Trophoblast cell (in vitro differentiated cells and primary cell): ENCODE measurements at regions not wholly inside any gene's neighbourhood (a gene's known extent, or its start where the extent isn't known, plus 50 kb on each side); places are given as distances from the start of the nearest gene placed in this dataset.

Experiments used
- DNase-seq, 2 donors: peaks; one replicate each; pipeline ENCODE4 v3.0.0-alpha.2; 2016
- H2AFZ ChIP-seq: 2 replicates; pipeline ENCODE4 v1.6.1; 2013; ENCODE audit warnings: low read length, moderate library complexity, mild to moderate bottlenecking; ENCODE audit not compliant: insufficient read depth, poor library complexity
- H2AK5ac ChIP-seq: 2 replicates; pipeline ENCODE4 v1.6.1; 2013; ENCODE audit warnings: mild to moderate bottlenecking, low read length
- H2BK120ac ChIP-seq: 2 replicates; pipeline ENCODE4 v1.6.1; 2013; ENCODE audit warnings: low read length, mild to moderate bottlenecking, moderate library complexity; ENCODE audit not compliant: insufficient read depth, poor library complexity
- H2BK12ac ChIP-seq: 2 replicates; pipeline ENCODE4 v1.6.1; 2013; ENCODE audit warnings: mild to moderate bottlenecking, low read length, moderate library complexity
- H2BK5ac ChIP-seq: 2 replicates; pipeline ENCODE4 v1.6.1; 2013; ENCODE audit warnings: low read length, low read depth, moderate library complexity, mild to moderate bottlenecking; ENCODE audit not compliant: poor library complexity
- H3K14ac ChIP-seq: 2 replicates; pipeline ENCODE4 v1.6.1; 2013; ENCODE audit warnings: mild to moderate bottlenecking, low read length
- H3K18ac ChIP-seq: 2 replicates; pipeline ENCODE4 v1.6.1; 2013; ENCODE audit warnings: mild to moderate bottlenecking, low read length
- H3K23ac ChIP-seq: 2 replicates; pipeline ENCODE4 v1.6.1; 2013; ENCODE audit warnings: low read length
- H3K27ac ChIP-seq: 2 replicates; pipeline ENCODE4 v1.5.1; 2013; ENCODE audit warnings: low read depth, mild to moderate bottlenecking, inconsistent platforms, low read length, moderate library complexity
- H3K27me3 ChIP-seq: 2 replicates; pipeline ENCODE4 v1.6.1; 2013; ENCODE audit warnings: inconsistent platforms, mild to moderate bottlenecking, low read length, moderate library complexity; ENCODE audit not compliant: insufficient read depth
- H3K36me3 ChIP-seq, 2 experiments: 1 replicate in 1 of 2; 2 replicates in 1 of 2; pipeline ENCODE4 v1.6.1; 2013; ENCODE audit warnings: low read length in 2 of 2, mild to moderate bottlenecking in 2 of 2, moderate library complexity in 1 of 2; ENCODE audit not compliant: insufficient read depth in 2 of 2, control insufficient read depth in 1 of 2
- H3K4ac ChIP-seq: 2 replicates; pipeline ENCODE4 v1.6.1; 2013; ENCODE audit warnings: low read depth, mild to moderate bottlenecking, low read length, moderate library complexity
- H3K4me1 ChIP-seq, 2 experiments: 1 replicate in 1 of 2; 2 replicates in 1 of 2; pipeline ENCODE4 v1.6.1; 2013; ENCODE audit warnings: low read length in 2 of 2, mild to moderate bottlenecking in 2 of 2, moderate library complexity in 1 of 2; ENCODE audit not compliant: insufficient read depth in 2 of 2, control insufficient read depth in 1 of 2
- H3K4me2 ChIP-seq: 2 replicates; pipeline ENCODE4 v1.6.1; 2013; ENCODE audit warnings: inconsistent platforms, mild to moderate bottlenecking, low read length, moderate library complexity
- H3K4me3 ChIP-seq: 2 replicates; pipeline ENCODE4 v1.5.1; 2013; ENCODE audit warnings: mild to moderate bottlenecking, low read depth, low read length, inconsistent platforms
- H3K79me1 ChIP-seq: one replicate; pipeline ENCODE4 v1.6.1; 2013; ENCODE audit warnings: low read length
- H3K79me2 ChIP-seq: 2 replicates; pipeline ENCODE4 v1.6.1; 2013; ENCODE audit warnings: low read length, mild to moderate bottlenecking; ENCODE audit not compliant: control insufficient read depth, insufficient read depth, poor library complexity
- H3K9ac ChIP-seq: 2 replicates; pipeline ENCODE4 v1.6.1; 2013; ENCODE audit warnings: mild to moderate bottlenecking, low read length
- H3K9me3 ChIP-seq: 2 replicates; pipeline ENCODE4 v1.6.1; 2013; ENCODE audit warnings: low read depth, mild to moderate bottlenecking, control low read depth, inconsistent platforms, low read length; ENCODE audit not compliant: insufficient read depth
- H4K12ac ChIP-seq: 2 replicates; pipeline ENCODE4 v1.6.1; 2013; ENCODE audit warnings: low read depth, mild to moderate bottlenecking, low read length, moderate library complexity
- H4K8ac ChIP-seq: 2 replicates; pipeline ENCODE4 v1.6.1; 2013; ENCODE audit warnings: low read depth, mild to moderate bottlenecking, low read length, moderate library complexity
- H4K91ac ChIP-seq: one replicate; pipeline ENCODE4 v1.6.1; 2013; ENCODE audit warnings: low read depth, mild to moderate bottlenecking, low read length, moderate library complexity
- WGBS: extraction: QIAGEN DNeasy Blood & Tissue Kit; methylation state at CpG from one replicate; pipeline ENCODE4 v1.1.7; 2013; ENCODE audit warnings: missing lambda C conversion rate; ENCODE audit not compliant: insufficient read length, insufficient coverage; ENCODE audit errors: extremely low coverage; 5-methylcytosine and 5-hydroxymethylcytosine counted together

DNA sequence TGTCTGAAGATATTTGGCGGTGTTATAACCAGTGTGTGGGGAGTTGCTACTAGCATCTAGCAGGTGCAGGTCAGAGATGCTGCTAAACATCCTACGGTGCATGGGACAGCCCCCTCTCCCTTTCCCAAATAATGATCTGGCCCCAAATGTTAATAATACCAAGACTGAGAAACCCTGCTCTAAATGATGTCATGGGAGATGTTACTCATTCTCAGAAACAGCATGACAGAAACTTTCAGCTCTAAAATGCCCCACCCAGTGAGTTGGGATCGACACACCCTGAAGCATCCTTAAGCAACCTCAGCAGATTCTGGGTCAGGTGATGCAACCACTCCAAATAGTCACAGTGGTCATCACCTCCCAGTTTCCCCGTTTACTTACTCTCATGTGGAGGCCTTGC, 108.8 kb upstream of the MPP7 start:
- Histone ChIP-seq H3K79me1 (no peaks in the 10 kb centered on the region), H3K9me3 (no peaks in the 10 kb centered on the region), H3K9ac (no peak overlapping the region), H4K12ac (no peak overlapping the region), H2AK5ac (no peak overlapping the region), H3K4me1 (no peaks in the 10 kb centered on the region), H3K4me2 (no peak overlapping the region), H3K18ac (no peak overlapping the region), H3K14ac (no peak overlapping the region), H3K79me2 (no peaks in the 10 kb centered on the region), H3K36me3 (no peaks in the 10 kb centered on the region), H3K27ac (no peak overlapping the region), H2BK5ac (no peak overlapping the region), H2BK120ac (no peak overlapping the region), H4K91ac (no peak overlapping the region), H3K4me3 (no peak overlapping the region), H2BK12ac (no peak overlapping the region), H3K4ac (no peak overlapping the region), H3K27me3 (no peaks in the 10 kb centered on the region), H3K23ac (no peak overlapping the region), H4K8ac (no peak overlapping the region), H2AFZ (no peak overlapping the region)
- peak in 1 of 2 donors; percentile 17 for DNase-seq
- WGBS, result no CpG with 5 or more reads among the region's 4 CpGs

GRCh38 chr10:28418069-28418468, 114.8 kb upstream of the WAC start:
- Histone ChIP-seq H4K91ac (no peak overlapping the region), H2BK120ac (no peak overlapping the region), H3K4me3 (no peak overlapping the region), H3K27ac (no peak overlapping the region), H2AFZ (no peak overlapping the region), H3K4me2 (no peak overlapping the region), H3K27me3 (no peaks in the 10 kb centered on the region), H3K79me2 (no peaks in the 10 kb centered on the region), H3K4ac (no peak overlapping the region), H4K8ac (no peak overlapping the region), H3K23ac (no peak overlapping the region), H3K9ac (no peak overlapping the region), H3K79me1 (no peaks in the 10 kb centered on the region), H3K36me3 (no peaks in the 10 kb centered on the region), H3K9me3 (no peaks in the 10 kb centered on the region), H3K14ac (no peak overlapping the region), H4K12ac (no peak overlapping the region), H3K4me1 (no peaks in the 10 kb centered on the region), H2BK5ac (no peak overlapping the region), H3K18ac (no peak overlapping the region), H2AK5ac (no peak overlapping the region), H2BK12ac (no peak overlapping the region)
- WGBS, result no CpG with 5 or more reads among the region's 2 CpGs
- DNase-seq, result no peak

GRCh38 chr10:28425422-28425821, 107.5 kb upstream of the WAC start:
- Histone ChIP-seq H4K12ac (no peak overlapping the region), H3K79me1 (no peaks in the 10 kb centered on the region), H3K4me1 (no peaks in the 10 kb centered on the region), H3K23ac (no peak overlapping the region), H3K27me3 (no peaks in the 10 kb centered on the region), H3K14ac (no peak overlapping the region), H2BK120ac (no peak overlapping the region), H4K8ac (no peak overlapping the region), H3K4me3 (no peak overlapping the region), H3K4me2 (no peak overlapping the region), H2BK12ac (no peak overlapping the region), H3K36me3 (no peaks in the 10 kb centered on the region), H2AFZ (no peak overlapping the region), H3K18ac (no peak overlapping the region), H3K79me2 (no peaks in the 10 kb centered on the region), H2AK5ac (no peak overlapping the region), H3K4ac (no peak overlapping the region), H3K27ac (no peak overlapping the region), H2BK5ac (no peak overlapping the region), H3K9me3 (no peaks in the 10 kb centered on the region), H4K91ac (no peak overlapping the region), H3K9ac (no peak overlapping the region)
- no CpG with 5 or more reads among the region's 3 CpGs for WGBS
- no peak for DNase-seq

GRCh38 chr10:28426392-28427159, 106.3 kb upstream of the WAC start:
- no peak overlapping the region for H4K8ac ChIP-seq
- no peak overlapping the region for H2AFZ ChIP-seq
- no peaks in the 10 kb centered on the region for H3K36me3 ChIP-seq
- H3K4me1 ChIP-seq, result no peaks in the 10 kb centered on the region
- no peak overlapping the region for H3K4me2 ChIP-seq
- H4K91ac ChIP-seq, result no peak overlapping the region
- H3K9me3 ChIP-seq, result no peaks in the 10 kb centered on the region
- H2AK5ac ChIP-seq, result no peak overlapping the region
- no peak overlapping the region for H2BK12ac ChIP-seq
- no peak for DNase-seq
- H2BK120ac ChIP-seq, result no peak overlapping the region
- H3K27ac ChIP-seq, result no peak overlapping the region
- H3K79me1 ChIP-seq, result no peaks in the 10 kb centered on the region
- no peak overlapping the region for H3K4ac ChIP-seq
- no peak overlapping the region for H3K14ac ChIP-seq
- no peak overlapping the region for H3K9ac ChIP-seq
- H2BK5ac ChIP-seq, result no peak overlapping the region
- H3K4me3 ChIP-seq, result no peak overlapping the region
- H3K23ac ChIP-seq, result no peak overlapping the region
- H3K79me2 ChIP-seq, result no peaks in the 10 kb centered on the region
- H4K12ac ChIP-seq, result no peak overlapping the region
- H3K27me3 ChIP-seq, result no peaks in the 10 kb centered on the region
- no peak overlapping the region for H3K18ac ChIP-seq
